ENCODE measurements at regions not wholly inside any gene's neighbourhood (a gene's known extent, or its start where the extent isn't known, plus 50 kb on each side); places are given as distances from the start of the nearest gene placed in this dataset.

- TF ChIP-seq, protein P1, sequence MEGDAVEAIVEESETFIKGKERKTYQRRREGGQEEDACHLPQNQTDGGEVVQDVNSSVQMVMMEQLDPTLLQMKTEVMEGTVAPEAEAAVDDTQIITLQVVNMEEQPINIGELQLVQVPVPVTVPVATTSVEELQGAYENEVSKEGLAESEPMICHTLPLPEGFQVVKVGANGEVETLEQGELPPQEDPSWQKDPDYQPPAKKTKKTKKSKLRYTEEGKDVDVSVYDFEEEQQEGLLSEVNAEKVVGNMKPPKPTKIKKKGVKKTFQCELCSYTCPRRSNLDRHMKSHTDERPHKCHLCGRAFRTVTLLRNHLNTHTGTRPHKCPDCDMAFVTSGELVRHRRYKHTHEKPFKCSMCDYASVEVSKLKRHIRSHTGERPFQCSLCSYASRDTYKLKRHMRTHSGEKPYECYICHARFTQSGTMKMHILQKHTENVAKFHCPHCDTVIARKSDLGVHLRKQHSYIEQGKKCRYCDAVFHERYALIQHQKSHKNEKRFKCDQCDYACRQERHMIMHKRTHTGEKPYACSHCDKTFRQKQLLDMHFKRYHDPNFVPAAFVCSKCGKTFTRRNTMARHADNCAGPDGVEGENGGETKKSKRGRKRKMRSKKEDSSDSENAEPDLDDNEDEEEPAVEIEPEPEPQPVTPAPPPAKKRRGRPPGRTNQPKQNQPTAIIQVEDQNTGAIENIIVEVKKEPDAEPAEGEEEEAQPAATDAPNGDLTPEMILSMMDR (IDR thresholded peaks at IDR 0.05; ENCODE audit: insufficient read depth, low read length, poor library complexity, severe bottlenecking) = no peak
- no peak for TF ChIP-seq EZH2phosphoT487 (conservative IDR thresholded peaks at IDR 0.05; ENCODE audit: low read length)
Measured at GRCh38 chr5:7087719-7088297, 308.1 kb upstream of the ADCY2 start.

Data from SU-DHL-6 (cell line).